HG03432 (cell line): ENCODE measurements at regions not wholly inside any gene's neighbourhood (a gene's known extent, or its start where the extent isn't known, plus 50 kb on each side); places are given as distances from the start of the nearest gene placed in this dataset.

Experiments
- ATAC-seq: cut with Tn5 transposase; IDR thresholded peaks from one replicate; pipeline ENCODE4 v1.9.1; 2021; ENCODE audit warnings: mild to moderate bottlenecking, moderate library complexity; ENCODE audit not compliant: unreplicated experiment

GRCh38 chr20:11727708-11728107, 190.0 kb upstream of the BTBD3 start:
- no peak for ATAC-seq

- ATAC-seq = no peak
These were observed 188.8 kb upstream of the BTBD3 start for GRCh38 chr20:11728937-11729336.

- ATAC-seq = no peak
These were observed 187.9 kb upstream of the BTBD3 start for GRCh38 chr20:11729806-11730205.

GRCh38 chr20:11734431-11734830, 183.3 kb upstream of the BTBD3 start:
- ATAC-seq = no peak

DNA sequence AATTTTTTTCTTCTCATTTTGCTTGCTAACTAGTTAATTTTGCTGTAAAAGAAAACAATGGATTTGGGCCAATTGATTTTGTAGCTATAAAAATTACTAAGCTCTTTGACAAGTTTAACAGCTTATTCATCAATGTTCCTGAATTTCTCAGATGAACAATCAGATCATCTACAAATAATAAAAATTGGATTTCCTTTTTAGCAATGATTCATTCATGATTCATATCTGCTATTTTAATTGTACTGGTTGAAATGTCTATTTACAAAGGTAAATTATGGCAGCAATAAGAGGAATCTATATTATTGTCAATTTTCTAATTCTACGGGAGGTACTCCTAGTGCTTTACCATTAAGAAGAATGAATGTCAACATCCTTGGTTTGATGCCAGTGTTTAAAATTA, 178.8 kb upstream of the BTBD3 start:
- no peak for ATAC-seq

- no peak for ATAC-seq
These were observed 176.7 kb upstream of the BTBD3 start for GRCh38 chr20:11740975-11741374.

- ATAC-seq = no peak
These were observed 172.5 kb upstream of the BTBD3 start for GRCh38 chr20:11745145-11745544.

DNA sequence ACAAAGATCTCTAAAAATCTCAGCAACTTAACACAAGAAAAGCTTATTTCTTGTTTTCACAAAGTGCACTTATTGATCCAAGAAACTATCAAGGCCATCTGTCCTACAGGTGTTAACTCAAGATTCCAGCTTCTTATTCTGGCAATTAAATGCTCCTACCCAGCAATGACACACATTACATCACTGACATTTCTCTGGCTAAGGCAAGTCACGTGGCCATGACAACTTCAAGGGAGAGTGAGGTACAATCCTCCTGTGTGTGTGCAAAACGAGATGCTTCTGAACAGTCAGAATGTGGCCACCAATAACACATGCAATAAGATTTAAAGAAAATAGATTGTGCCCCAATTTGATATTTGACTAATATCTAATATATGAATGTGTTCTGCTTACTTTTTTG, 169.3 kb upstream of the BTBD3 start:
- no peak for ATAC-seq

GRCh38 chr20:11752336-11752735, 165.4 kb upstream of the BTBD3 start:
- ATAC-seq = no peak

DNA sequence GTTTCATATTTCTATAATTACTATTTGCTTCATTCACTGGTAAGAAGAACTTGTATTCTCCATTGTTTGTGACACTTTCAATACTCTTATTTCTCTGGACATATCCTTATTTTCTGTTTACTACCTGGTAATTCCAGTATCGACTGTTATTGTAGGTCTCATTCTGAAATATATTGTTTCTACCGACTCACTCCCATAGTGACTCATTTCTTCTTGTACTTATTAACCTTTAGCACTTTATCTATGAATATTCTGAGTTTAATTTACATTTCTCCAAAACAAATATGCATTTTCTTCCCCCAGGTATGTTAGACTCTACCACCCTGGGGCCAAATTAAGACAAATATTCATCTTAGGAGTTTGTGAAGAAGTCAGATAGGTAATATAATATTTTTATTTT, 164.5 kb upstream of the BTBD3 start:
- no peak for ATAC-seq

- ATAC-seq = no peak
These were observed 163.2 kb upstream of the BTBD3 start for GRCh38 chr20:11754451-11754850.

- ATAC-seq = no peak
These were observed 162.4 kb upstream of the BTBD3 start for GRCh38 chr20:11755071-11755841.

- no peak for ATAC-seq
These were observed 156.2 kb upstream of the BTBD3 start for GRCh38 chr20:11761497-11761896.

DNA sequence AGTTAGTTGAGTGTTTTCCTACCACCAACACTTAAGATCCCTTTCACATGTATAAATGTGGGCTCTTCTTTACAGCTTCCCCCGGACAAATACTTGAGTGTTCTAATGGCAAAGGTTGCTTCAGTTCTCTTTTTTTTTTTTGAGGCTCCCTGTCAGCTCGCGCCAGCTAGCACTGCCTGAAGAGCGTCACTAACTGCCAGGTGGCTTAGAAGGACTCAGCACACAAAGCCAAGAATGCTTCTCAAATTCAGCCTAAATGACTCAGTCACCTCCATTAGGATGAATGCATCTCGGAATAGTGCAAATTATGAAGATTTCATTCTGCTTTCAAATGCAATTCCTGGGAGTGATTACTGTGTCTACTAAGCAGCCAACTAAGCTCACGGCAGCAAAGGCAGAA, 150.7 kb upstream of the BTBD3 start:
- ATAC-seq = no peak

- ATAC-seq = no peak
These were observed 147.9 kb upstream of the BTBD3 start for GRCh38 chr20:11769825-11770224.

DNA sequence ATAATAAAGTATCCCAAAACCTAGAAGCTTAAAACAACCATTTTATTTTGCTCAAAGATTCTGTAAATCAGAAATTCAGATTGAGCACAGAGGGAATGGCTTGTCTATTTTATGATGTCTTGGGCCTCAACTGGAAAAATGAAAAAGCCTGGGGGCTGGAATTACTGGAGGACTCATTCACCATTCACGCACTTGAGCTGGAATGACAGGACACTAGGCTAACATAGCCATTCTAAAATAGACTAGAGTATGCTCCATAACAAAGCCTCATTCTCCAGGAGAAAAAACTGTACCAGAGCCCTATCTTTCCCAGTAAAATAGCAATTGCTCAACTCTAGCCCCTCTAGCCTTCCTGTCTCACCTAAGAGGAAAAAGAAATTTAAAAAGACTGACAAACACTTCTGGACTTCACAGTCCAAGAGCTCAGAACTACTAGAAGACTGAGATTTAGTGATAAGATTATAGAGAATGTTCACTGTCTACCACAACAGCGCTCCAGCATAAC, 145.4 kb upstream of the BTBD3 start:
- ATAC-seq = no peak

DNA sequence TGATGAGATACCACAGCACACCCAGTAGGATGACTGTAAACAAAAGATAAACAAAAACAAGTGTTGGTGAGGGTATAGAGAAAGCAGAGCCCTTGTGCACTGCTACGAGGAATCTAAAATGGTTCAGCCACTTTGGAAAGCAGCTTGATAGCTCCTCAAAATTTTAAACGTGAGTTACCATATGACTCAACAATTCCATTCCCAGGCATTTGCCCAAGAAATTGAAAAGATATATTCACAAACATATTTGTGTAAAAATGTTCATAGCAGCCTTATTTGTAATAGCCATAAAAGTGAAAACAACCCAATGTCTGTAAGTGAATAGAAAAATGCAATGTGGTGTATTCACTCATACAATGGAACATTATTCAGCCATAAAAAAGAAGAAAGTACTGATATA, 141.0 kb upstream of the BTBD3 start:
- no peak for ATAC-seq

- no peak for ATAC-seq
These were observed 140.1 kb upstream of the BTBD3 start for GRCh38 chr20:11777387-11778205.

- ATAC-seq = no peak
These were observed 139.5 kb upstream of the BTBD3 start for GRCh38 chr20:11778206-11778570.

- ATAC-seq = peak; percentile 87
These were observed 136.8 kb upstream of the BTBD3 start for GRCh38 chr20:11780765-11781369.

GRCh38 chr20:11783102-11783850, 134.4 kb upstream of the BTBD3 start:
- ATAC-seq = no peak
